M059J (cell line): ENCODE measurements at regions not wholly inside any gene's neighbourhood (a gene's known extent, or its start where the extent isn't known, plus 50 kb on each side); places are given as distances from the start of the nearest gene placed in this dataset.
"Not testable (repeated sequence)": the region's sequence is repeated elsewhere in the genome, so short reads cannot be mapped to it uniquely, and the experiment has no call there.

Experiments used
- DNase-seq: peaks from one replicate; pipeline ENCODE4 v3.0.0-alpha.2; 2012; ENCODE audit warnings: low read depth

GRCh38 chr21:14321042-14321441, 61.9 kb downstream of the HSPA13 start:
- peak; percentile 28 for DNase-seq

- no peak for DNase-seq
Observed at GRCh38 chr21:14319805-14320204, 63.1 kb downstream of the HSPA13 start.

- DNase-seq, result no peak
Observed at GRCh38 chr21:14318578-14318977, 64.4 kb downstream of the HSPA13 start.

GRCh38 chr21:14317507-14317906, 65.4 kb downstream of the HSPA13 start:
- no peak for DNase-seq

GRCh38 chr21:14313300-14313699, 69.6 kb downstream of the HSPA13 start:
- DNase-seq, result no peak

- no peak for DNase-seq
Observed at GRCh38 chr21:14312871-14313270, 70.1 kb downstream of the HSPA13 start.

- no peak for DNase-seq
Observed at GRCh38 chr21:14308234-14308633, 74.7 kb downstream of the HSPA13 start.

GRCh38 chr21:14306126-14306907, 76.6 kb downstream of the HSPA13 start:
- peak; percentile 8 for DNase-seq

GRCh38 chr21:14303731-14304488, 79.0 kb downstream of the HSPA13 start:
- no peak for DNase-seq

- DNase-seq, result no peak
Observed at GRCh38 chr21:14300074-14300473, 82.9 kb downstream of the HSPA13 start.

GRCh38 chr21:14290576-14290975, 74.6 kb downstream of the RBM11 start:
- DNase-seq, result no peak

- DNase-seq, result no peak
Observed at GRCh38 chr21:14288922-14289321, 73.0 kb downstream of the RBM11 start.

- DNase-seq, result no peak
Observed at GRCh38 chr21:14285147-14285761, 69.3 kb downstream of the RBM11 start.

GRCh38 chr21:14284481-14284880, 68.5 kb downstream of the RBM11 start:
- DNase-seq, result no peak

GRCh38 chr21:14281188-14281900, 65.4 kb downstream of the RBM11 start:
- not testable (repeated sequence) for DNase-seq
